Lung microvascular endothelial cell (primary cell): ENCODE measurements at regions not wholly inside any gene's neighbourhood (a gene's known extent, or its start where the extent isn't known, plus 50 kb on each side); places are given as distances from the start of the nearest gene placed in this dataset.
"Not testable (repeated sequence)": the region's sequence is repeated elsewhere in the genome, so short reads cannot be mapped to it uniquely, and the experiment has no call there.

ENCODE experiments used
- DNase-seq, 2 donors: peaks; one replicate each; pipeline versions ENCODE4 v3.0.0 to v3.0.0-alpha.2; 2010; ENCODE audit warnings: low read depth in 2 of 2

DNA sequence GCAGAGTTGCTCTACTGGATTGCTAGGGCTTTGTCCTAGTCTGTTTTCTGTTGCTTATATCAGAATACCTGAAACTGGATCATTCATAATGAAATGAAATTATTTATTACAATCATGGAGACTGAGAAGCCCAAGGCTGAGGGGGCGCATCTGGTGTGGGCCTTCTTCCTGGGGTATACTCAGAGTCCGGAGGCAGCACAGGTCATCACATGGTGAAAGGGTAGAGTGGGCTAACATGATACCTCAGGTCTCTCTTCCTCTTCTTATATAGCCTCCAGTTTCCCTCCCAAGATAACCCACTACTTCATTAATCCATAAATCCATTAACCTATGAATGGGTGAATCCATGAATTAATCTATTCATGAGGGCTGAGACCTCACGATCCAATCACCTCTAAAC is 667.6 kb upstream of the NCAM2 start:
- DNase-seq, result no peak

DNA sequence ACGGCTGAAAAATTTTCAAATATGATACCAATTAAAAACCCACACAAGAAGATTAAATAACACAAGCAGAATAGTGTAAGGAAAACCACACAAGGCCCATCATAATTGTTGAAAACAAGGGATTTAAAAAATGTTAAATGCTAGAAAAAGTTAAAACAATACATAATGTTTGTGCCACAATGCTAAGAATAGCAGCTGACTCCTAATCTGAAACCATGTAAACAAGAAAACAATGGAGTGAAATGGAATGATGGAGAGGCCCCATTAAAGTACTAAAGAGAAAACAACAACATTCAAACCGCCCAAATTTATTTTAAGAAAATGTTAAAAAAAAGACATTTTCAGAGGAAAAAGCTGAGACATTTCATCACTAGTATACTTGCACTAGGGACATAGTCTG is 663.6 kb upstream of the NCAM2 start:
- no peak for DNase-seq

DNA sequence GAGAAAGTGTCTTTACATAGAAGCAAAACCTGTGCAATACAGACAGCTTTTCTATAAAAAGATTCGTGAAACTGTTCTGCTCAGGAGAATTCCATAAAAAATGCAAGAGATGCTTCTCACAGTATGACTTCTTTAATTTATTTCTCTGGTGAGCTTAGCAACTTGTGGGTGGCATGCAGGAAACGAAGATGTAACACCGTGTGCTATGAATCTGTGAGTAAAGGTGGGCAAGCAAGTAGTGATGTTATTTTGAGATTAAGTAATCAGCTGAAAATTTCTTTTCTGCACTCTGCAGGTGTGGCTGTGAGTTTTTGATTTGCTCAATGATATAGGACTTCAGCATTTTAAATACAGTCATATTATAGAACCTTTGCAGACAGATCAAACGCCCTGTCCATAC is 656.8 kb upstream of the NCAM2 start:
- DNase-seq, result no peak

DNA sequence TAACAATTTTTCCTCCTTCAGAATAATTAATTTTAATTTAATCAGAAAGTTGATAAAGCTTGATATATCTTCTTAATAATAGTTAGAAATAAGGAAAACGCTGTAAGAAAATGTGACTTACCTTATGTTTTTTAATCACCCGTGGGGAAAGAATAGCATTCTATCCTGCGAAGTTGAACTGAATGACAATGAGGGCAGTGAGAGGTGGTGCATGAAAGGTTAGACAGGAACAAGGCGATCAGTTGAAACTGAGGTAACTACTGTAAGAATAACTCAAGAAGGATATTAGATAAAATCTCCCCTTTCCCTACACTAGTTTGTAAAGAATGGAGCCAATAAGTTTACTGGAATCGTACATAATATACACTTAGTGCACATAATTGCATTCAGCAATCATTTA is 655.0 kb upstream of the NCAM2 start:
- no peak for DNase-seq

DNA sequence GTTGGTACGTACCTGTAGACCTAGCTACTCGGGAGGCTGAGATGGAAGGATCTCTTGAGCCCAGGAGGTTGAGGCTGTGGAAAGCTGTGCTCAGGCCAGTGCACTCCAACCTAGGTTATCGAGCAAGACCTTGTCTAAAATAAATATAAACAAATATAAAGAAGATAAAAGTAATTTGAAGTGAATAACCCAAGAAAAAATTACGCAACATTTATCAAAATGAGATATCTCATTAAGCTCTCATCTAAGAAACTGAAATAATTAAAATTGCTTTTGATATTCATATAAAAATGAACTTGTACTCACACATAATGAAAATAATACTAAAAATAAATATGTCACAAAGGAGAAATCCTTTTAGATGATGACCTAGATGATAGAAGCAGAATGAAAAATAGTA is 647.1 kb upstream of the NCAM2 start:
- no peak for DNase-seq

DNA sequence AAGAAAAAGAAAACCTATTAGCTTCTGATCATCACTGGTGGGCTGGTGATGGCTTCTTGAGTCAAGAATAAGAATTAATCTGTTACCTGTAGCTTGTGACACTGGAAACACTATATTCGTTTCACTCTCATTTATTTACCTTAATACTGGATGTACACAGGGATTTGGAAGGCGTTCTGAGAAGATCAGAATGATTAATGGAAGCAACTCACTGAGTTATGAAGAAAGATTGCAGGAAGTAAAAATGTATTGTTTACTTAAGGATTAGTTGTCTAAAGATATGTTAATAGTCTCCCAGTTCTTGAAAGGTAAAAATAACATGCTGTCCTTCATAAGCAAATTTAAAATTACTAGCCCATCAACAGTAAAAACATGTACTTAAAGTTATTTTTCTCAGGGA is 644.9 kb upstream of the NCAM2 start:
- DNase-seq, result no peak

DNA sequence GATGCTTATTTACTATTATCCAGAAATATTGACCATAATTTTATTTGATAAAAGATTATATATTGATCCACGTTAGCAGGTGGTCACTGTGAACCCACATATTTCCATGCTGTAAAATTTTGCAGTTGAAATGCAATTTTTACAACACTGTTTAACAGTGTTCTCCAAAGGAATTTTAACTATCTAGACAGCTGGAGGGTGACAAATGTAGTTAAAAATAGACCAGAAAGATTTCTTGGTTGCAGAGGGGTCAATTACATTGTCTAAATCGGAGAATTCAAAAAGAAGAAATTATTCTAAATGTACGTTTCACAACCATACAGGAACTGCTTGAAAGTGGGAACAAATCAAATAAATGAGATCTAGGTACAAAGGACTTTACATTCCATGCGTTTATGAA is 625.2 kb upstream of the NCAM2 start:
- no peak for DNase-seq

DNA sequence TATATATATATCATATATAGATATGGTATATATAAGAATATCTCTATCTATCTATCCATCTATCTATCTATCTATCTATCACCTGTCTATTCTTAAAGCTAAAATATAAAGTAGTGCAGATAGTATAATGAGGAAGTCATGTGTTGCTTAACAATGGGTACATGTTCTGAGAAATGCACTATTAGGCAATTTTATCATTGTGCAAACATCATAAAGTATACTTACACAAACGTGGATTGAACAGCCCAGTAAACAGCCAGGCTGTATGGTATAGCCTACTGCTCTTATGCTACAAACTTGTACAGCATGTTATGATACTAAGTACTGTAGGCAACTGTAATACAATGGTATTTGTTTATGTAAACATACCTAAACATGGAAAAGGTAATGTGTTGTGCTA is 621.0 kb upstream of the NCAM2 start:
- no peak for DNase-seq

DNA sequence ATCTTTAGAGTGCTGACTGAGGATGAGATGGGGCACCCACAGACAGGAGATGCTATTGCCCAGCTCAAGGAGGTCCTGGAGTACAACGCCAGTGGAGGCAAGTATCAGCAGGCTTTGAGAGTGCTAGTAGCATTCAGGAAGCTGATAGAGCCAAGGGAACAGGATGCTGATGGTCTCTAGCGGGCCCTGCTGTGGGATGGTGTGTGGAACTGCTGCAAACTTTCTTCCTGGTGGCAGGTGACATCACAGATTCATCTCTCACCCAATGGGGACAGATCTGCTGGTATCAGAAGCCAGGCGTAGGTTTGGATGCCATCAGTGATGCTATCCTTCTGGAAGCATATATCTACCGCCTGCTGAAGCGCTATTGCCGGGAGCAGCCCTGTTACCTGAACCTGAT is 609.8 kb upstream of the NCAM2 start:
- DNase-seq, result no peak

DNA sequence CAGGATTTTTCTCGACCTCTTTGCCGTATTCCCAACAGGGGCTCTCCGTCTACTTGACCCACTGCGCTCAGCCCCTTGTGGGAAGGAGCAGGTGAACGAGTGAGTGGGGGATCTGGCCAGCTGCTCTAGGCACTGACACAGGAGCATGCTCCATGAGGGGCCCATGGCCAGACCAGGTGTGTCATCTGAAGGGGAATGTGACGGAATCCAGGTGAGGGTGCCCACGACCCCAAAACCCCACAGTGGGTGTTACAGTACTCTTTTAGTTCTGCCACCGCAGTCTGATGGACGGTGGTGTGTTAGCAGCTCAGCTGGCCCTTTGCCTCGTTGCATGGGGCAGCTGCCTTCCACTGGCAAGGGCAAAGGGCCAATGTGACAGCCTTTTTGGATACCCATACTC is 601.4 kb upstream of the NCAM2 start:
- DNase-seq, result no peak

DNA sequence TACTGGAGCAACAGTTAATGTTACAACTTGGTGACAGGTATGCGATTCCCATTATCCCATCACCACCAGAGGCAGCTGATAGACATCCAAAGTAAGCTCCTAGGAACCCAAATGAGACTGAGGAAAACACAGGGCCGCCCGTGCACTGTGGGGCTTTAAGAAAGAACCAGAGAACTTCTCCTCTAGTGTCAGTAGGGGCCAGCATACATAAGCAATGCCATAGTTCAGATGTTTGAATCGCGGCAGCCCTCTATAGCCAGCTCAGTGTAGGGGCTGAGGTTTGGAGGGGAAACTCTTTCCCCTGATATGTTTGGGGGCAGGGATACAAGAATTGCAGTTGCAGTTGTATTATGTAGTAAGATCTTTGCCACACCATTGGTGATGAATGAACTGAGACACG is 593.3 kb upstream of the NCAM2 start:
- DNase-seq, result no peak

DNA sequence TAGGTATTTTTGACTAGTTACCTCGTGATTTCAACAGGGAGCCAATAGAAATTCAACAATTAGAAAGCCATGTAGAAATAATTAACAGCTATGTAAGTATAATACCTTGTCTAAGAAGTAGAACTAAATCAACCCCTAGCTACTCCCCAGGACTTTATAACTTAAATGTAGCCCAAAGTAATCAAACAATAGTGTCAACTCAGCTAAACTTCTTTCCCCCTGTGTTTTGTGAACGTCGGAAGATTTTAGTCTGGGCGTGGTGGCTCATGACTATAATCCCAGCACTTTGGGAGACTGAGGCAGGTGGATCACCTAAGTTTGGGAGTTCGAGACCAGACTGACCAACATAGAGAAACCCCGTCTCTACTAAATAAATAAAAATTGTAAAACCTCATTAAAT is 579.9 kb upstream of the NCAM2 start:
- DNase-seq, result no peak

DNA sequence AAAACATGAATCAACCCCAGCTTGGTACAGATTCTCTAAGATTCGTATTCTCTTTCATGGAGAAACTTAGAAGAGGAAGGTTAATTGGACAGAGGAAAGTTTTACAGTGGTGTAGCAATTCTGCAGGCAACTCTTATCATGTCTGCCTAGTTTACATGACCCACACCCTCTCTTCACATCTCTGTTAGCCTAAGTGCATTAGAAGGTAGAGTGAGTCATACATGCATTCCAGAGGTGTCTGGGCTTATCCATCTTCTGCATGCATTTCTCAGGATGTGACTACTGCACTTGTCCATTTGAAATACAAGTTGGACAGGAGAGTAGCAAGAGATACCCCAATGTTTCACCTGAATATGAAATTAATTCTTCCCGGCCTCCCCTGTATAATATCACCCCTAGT is 578.4 kb upstream of the NCAM2 start:
- DNase-seq, result no peak

DNA sequence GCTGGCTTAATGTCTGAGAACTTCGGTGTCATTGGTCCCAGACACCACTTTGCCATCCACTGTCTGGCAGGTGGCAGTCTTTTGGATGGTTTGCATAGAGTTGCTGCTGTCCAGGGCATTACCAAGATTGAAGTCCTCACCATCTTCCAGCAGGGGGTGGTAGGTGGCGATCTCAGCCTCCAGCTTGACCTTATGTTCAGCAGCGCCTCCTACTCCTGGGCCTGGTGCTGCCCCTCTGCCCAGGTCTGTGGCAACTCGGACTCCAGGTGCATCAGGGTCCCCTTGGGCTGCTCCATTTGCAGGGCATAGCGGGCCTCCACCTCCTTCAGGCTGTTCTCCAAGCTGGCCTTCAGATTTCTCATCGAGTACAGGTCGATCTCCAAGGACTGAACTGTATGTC is 573.3 kb upstream of the NCAM2 start:
- DNase-seq, result no peak

DNA sequence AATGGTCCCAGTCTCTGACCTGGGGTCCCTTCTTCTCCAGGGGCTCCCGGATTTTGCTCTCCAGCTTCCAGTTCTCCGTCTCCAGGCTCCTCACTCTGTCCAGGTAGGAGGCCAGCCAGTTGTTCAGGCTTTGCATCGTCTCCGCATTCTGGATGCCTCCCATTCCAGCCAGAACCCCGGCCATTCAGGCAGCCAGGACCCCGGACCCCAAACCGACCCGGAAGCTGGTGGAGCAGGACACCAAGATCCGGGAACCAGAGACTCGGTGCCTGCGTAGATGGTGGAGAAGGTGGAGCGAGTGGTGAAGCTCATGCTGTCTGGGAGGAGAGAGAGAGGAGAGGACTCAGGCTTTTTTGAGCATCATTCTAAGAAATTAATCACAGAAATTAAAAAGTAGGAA is 572.4 kb upstream of the NCAM2 start:
- DNase-seq, result no peak

DNA sequence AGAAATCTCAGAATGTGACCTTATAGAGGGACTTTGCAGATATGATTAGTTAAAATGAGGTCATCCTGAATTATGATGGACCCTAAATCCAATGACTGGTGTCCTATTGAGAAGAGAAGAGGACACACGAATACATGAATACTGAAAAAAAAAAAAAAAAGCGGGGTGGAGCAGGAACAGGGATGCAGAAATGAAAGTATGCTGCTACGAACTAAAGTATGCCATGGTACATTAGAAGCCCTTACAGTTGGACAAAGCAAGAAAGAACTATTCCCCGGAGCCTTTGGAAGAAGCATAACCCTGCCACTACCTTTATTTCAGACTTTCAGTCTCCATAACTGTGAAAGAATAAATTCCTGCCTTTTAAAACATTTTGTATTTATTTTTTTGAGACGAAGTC is 557.9 kb upstream of the NCAM2 start:
- no peak for DNase-seq

DNA sequence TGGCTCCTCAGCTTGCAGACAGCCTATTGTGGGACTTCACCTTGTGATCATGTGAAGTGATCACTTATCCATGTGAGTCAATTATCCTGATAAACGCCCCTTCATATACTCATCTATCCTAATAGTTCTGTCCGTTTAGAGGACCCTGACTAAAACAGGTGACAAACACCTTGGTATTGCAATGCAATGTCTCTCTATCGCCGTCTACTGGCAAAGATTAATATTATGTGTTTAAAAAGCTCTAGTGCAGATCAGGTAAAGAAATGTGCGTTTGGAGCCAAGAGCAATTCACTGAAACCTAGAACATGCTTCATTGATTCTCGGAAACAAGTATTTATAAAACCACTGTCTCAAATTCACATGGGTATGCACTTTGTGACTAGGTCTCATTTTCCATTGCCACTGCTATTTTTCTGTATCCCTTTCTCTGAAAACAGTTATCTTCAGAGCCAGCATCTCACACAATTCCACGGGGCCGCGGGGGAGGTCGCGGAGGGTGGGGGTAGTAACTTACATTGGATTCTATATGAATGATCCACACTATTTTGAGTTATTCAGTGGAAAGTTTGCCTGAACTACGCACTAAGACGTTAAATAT is 554.6 kb upstream of the NCAM2 start:
- no peak for DNase-seq

DNA sequence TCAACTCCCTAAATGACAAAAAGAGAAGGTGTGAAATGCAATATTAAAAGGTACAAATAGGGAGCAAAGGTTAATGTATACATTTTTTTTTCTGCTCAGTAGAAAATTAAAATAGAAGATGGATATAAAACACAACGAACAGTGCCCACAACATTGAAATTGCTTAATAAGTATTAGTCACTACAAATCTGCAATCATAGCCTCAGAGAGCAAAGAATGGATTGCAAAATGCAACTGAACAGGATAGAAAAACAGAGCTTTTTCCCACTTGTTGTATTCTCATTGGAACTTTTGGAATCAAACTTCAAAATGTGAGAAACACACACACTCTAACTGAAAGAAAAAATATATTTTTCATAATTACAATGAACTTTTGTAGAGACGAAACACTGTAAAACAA is 552.2 kb upstream of the NCAM2 start:
- DNase-seq, result no peak

DNA sequence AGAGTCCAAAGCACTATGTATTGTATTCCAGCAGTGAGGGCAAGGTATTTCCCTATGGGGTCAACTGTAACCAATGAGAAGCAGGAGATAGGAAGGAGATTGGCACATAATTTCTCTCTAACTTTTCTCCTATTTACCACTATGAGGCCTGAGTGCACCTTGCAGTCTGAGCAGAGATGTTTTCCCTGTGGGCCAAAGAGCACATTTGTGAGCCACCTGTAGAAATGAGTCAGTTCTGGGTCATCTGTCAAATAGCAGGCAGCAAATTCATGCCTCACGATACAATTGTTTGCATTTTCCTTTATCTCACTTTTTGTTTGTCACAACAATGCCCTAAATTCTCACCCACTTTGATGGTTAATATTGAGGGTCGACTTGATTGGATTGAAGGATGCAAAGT is 547.2 kb upstream of the NCAM2 start:
- DNase-seq, result no peak

DNA sequence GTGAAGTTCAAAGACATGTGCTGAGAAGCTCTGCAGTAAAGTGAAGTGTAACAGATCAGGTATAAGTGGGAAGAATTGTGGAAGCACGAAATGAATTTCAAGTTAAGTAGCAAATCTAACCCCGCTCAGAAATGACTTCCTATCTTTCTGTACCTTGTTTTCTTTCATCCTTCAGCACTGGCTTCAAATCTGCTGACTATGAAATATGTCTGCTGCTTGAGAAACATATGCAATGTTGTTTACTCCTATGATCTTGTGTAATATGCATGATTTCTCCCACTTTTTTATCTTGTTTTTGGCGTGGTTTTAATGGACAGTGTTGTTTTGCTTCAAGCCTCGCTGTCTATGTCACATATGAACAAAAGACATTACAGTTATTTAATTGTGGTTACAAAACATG is 545.3 kb upstream of the NCAM2 start:
- DNase-seq, result no peak

DNA sequence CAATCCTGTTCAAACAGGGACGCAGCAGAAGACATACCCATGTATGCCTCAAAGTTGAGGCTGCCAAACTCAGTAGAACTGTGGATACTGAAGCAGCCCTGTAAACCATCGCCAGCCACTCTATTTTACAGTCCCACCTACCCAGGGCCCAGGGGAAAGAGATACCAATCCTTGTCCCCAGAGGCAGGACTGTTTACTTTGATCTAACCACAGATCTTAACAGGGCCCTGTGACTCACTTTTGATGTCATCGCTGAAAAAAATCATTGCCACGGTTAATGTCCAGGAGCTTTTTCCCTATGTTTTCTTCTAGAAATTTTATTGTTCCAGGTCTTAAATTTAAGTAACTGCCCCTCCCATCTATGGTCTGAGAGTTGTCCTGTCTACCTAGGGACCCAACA is 538.4 kb upstream of the NCAM2 start:
- DNase-seq, result no peak

DNA sequence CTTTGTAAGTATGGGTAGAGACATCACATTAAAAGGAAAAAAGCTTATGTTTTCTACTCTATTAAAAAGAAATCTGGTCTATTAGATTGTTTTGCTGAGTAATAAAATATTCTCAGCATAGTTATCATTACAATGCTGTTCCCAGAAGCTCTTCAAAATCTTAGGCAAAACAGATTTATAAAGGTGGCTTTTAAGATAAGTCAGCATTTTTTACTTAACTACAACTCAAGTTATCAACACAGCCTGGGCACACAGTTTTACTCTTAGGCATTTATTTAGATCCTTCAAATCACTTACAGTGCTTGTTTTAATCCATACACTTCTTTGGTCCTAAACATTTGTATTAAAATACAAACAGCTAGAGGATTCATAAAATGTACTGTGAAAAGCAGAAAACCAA is 534.8 kb upstream of the NCAM2 start:
- no peak for DNase-seq

DNA sequence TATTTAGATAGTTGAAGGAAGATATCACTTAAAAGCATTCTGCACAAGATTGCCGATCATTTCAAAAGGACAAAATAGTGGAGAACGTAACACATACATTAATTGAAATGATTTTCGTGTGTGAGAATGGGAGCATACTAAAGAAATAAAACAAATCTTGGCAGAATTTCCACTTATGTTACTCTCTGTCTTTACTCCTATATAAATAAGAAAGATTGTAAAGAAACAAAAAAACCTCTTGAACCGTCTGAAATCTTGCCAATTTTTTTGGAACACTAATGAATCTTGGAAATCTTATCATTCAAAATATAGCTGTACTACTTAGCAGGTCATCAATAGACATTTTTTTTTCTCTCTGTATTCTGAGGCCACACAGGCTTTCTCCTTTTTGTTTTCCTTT is 528.8 kb upstream of the NCAM2 start:
- no peak for DNase-seq

DNA sequence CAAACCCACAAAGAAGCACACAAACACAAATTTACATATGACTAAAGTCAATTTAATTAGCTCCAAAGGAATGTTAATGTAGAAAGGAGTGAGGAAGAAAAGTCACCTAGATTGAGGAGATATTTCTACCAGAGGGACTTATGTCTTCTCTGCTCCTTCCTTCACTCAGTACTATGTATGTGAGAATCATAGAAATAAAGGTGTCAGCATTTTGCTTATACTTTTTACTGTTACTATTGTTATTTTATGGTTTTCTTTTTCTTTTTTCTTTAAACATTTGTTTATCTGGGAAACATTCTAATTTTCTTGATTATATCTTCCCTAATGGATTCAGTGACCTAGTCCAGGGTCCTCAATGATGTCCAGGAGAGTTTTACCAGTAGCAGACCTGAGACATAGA is 511.9 kb upstream of the NCAM2 start:
- no peak for DNase-seq

DNA sequence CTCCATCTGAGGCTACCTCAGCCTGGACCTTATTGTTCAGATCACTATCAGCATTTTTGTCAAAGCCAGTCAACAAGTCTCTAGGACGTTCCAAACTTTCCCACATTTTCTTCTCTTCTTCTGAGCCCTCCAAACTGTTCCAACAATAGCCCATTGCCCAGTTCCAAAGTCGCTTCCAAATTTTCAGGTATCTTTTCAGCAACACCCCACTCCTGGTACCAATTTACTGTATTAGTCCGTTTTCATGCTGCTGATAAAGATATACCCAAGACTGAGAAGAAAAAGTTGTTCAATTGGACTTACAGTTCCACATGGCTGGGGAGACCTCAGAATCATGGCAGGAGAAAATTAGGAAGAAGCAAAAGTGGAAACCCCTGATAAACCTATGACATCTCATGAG is 495.3 kb upstream of the NCAM2 start:
- DNase-seq, result not testable (repeated sequence)
